ENCODE measurements at regions not wholly inside any gene's neighbourhood (a gene's known extent, or its start where the extent isn't known, plus 50 kb on each side); places are given as distances from the start of the nearest gene placed in this dataset.

DNA sequence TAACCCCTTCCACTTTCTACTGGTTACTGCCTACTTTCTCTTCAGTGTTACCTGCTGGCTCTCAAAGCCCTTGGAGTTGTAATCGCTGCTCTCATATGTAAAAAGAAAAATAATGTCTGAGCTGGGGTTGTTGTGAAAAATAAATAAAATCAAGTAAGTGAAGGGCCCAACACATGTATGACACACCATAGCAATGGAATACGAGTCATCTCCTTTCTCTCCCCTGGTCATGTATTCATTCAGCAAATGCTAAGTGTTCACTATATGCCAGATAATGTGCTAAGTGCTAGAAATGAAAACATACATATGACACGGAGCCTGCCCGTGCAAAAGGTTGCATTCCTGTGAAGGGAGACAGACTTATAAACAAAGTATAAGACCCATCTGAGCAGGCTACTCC lies 535.0 kb downstream of the RFC3 start:
- H3K4me1 ChIP-seq (ENCODE audit: insufficient read depth, low read length): no peaks in the 10 kb centered on the region
- no peak overlapping the region for H2BK12ac ChIP-seq (ENCODE audit: insufficient read length, low read depth, low read length)
- no peak overlapping the region for H2BK5ac ChIP-seq (ENCODE audit: insufficient read length, low read length)
- no peaks in the 10 kb centered on the region for H4K20me1 ChIP-seq (ENCODE audit: control insufficient read depth, insufficient read depth, insufficient read length)
- no peak overlapping the region for H3K4me2 ChIP-seq (ENCODE audit: insufficient read depth, insufficient read length, low read length)
- H3K18ac ChIP-seq (ENCODE audit: insufficient read length, low read depth, low read length): no peak overlapping the region
- no peaks in the 10 kb centered on the region; a peak in 1 of 7 replicates for H3K36me3 Mint-ChIP-seq (ENCODE audit: insufficient read depth in 1 of 3, low read depth in 3 of 3)
- H3K4ac ChIP-seq (ENCODE audit: low read depth, low read length): no peak overlapping the region
- no peak overlapping the region for H2BK15ac ChIP-seq (ENCODE audit: low read depth, low read length)
- H3K9ac ChIP-seq (ENCODE audit: extremely low read depth, insufficient read length, low read length): no peak overlapping the region
- no peak overlapping the region for H3T11ph ChIP-seq (ENCODE audit: low read length)
- no peak overlapping the region for H3K23ac ChIP-seq (ENCODE audit: insufficient read length, low read depth, low read length)
- no peak overlapping the region for H3K4me3 Mint-ChIP-seq
- H2AFZ ChIP-seq (ENCODE audit: low read length): no peak overlapping the region
- H2BK120ac ChIP-seq (ENCODE audit: low read depth, low read length, poor library complexity, severe bottlenecking): no peak overlapping the region
- H3K79me1 ChIP-seq (ENCODE audit: insufficient read depth, low read depth, low read length, poor library complexity, severe bottlenecking): no peaks in the 10 kb centered on the region
- H3K56ac ChIP-seq (ENCODE audit: insufficient read length, low read depth, low read length): no peak overlapping the region
- TF ChIP-seq, protein P1, sequence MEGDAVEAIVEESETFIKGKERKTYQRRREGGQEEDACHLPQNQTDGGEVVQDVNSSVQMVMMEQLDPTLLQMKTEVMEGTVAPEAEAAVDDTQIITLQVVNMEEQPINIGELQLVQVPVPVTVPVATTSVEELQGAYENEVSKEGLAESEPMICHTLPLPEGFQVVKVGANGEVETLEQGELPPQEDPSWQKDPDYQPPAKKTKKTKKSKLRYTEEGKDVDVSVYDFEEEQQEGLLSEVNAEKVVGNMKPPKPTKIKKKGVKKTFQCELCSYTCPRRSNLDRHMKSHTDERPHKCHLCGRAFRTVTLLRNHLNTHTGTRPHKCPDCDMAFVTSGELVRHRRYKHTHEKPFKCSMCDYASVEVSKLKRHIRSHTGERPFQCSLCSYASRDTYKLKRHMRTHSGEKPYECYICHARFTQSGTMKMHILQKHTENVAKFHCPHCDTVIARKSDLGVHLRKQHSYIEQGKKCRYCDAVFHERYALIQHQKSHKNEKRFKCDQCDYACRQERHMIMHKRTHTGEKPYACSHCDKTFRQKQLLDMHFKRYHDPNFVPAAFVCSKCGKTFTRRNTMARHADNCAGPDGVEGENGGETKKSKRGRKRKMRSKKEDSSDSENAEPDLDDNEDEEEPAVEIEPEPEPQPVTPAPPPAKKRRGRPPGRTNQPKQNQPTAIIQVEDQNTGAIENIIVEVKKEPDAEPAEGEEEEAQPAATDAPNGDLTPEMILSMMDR (conservative IDR thresholded peaks at IDR 0.05): no peak
- H2BK20ac ChIP-seq (ENCODE audit: low read depth, low read length, poor library complexity, severe bottlenecking): no peak overlapping the region
- no CpG with 5 or more reads among the region's 4 CpGs for WGBS (ENCODE audit: extremely low coverage, insufficient read length, low lambda C conversion rate)
- no peak for DNase-seq
- peaks cover 5 to 8% of the 10 kb centered on the region in 2 experiments for H3K4me1 Mint-ChIP-seq
- no peaks in the 10 kb centered on the region; the same call in 1 of the 2 replicates for H3K27me3 Mint-ChIP-seq (ENCODE audit: low read depth)
- H3K23me2 ChIP-seq (ENCODE audit: insufficient read length, low read depth, low read length, poor library complexity, severe bottlenecking): no peaks in the 10 kb centered on the region
- no peak overlapping the region for H4K91ac ChIP-seq (ENCODE audit: insufficient read length, low read depth, low read length)
- no peak overlapping the region for H2AK5ac ChIP-seq (ENCODE audit: insufficient read length, low read length)
- H3K9me3 ChIP-seq (ENCODE audit: control insufficient read depth, low read depth, low read length): no peaks in the 10 kb centered on the region
- no peak overlapping the region for H3K27ac Mint-ChIP-seq
- H4K5ac ChIP-seq (ENCODE audit: insufficient read length, low read depth, low read length): no peak overlapping the region
- H3K27me3 ChIP-seq (ENCODE audit: insufficient read depth, low read length): no peaks in the 10 kb centered on the region
- H3K9me3 Mint-ChIP-seq: no peaks in the 10 kb centered on the region; a peak in 1 of 5 replicates
- no peak overlapping the region for H3K14ac ChIP-seq (ENCODE audit: insufficient read depth, low read length)
- no peaks in the 10 kb centered on the region for H3K79me2 ChIP-seq (ENCODE audit: insufficient read depth, low read length)
- H4K8ac ChIP-seq (replicated peaks; ENCODE audit: insufficient read length, low read depth, low read length): no peak overlapping the region
- no peak overlapping the region for H3K27ac ChIP-seq (ENCODE audit: insufficient read length, low read depth, low read length)

All from H9 (cell line).